Activated CD4-positive, alpha-beta T cell treated with anti-CD3 and anti-CD28 coated beads, Interleukin-2, amount 50 U/mL, for 1 hour (primary cell): ENCODE measurements at regions not wholly inside any gene's neighbourhood (a gene's known extent, or its start where the extent isn't known, plus 50 kb on each side); places are given as distances from the start of the nearest gene placed in this dataset.
"Not testable (repeated sequence)": the region's sequence is repeated elsewhere in the genome, so short reads cannot be mapped to it uniquely, and the experiment has no call there.

Source experiments
- DNase-seq: peaks from one replicate; pipeline ENCODE4 v3.0.0-alpha.2; 2020

DNA sequence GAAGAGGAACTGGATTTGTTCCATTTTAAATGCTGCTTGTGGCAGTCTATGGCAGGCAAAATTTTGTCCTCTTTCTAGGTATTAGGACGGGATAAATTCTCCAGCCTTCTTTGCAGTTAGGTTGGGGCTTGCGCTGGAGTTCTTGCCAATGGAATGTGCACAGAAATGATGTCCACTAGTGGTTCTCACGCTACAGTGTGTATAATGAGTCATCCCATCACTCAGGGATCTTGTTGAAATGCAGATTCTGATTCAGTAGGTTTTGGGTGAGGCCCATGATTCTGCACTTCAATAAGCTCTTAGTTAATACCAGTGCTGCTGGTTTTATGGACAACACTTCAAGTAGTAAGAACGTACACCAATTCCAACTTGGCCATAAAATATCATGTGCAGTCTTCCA, 317.6 kb upstream of the KLF4 start:
- no peak for DNase-seq

DNA sequence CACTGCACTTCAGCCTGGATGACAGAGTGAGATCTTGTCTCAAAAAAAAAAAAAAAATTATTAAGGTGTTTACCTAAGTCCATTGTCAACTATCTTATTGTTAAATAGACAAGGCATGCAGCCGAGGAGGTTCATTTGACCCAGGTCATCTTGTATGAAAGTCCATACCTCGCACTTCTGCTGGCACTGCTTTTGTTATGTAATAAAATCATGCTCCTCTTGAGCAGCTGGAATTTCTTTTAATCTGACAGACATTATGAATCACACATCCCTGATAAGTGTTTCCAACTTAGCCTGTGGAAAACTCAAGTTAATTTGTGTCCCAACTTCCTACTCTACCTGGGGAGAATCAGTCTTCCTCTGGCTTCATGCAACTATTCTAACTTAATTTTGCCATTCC, 315.6 kb upstream of the KLF4 start:
- no peak for DNase-seq

GRCh38 chr9:107794259-107794658, 304.7 kb upstream of the KLF4 start:
- DNase-seq = no peak

GRCh38 chr9:107793541-107793940, 304.0 kb upstream of the KLF4 start:
- DNase-seq = no peak

- no peak for DNase-seq
These were observed 303.0 kb upstream of the KLF4 start for GRCh38 chr9:107792596-107792995.

DNA sequence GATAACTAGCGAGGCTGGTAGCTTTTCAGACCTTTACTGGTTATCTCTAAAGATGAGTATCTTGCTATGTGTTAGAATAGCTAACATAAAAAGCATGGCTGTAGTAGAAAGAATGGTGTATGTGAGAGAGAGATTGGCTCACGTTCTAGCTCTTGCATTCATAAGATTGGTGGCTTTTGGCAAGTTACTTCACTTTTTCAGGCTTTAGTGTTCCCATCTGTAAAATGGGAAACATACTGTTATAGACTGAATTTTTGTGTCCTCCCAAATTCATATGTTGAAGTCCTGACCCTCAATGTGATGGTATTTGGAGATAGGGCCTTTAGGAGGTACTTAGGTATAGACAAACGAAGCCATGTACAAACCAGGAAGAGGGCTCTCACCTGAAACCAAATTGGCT, 302.4 kb upstream of the KLF4 start:
- DNase-seq = no peak

- DNase-seq = no peak
These were observed 299.6 kb upstream of the KLF4 start for GRCh38 chr9:107789001-107789700.

DNA sequence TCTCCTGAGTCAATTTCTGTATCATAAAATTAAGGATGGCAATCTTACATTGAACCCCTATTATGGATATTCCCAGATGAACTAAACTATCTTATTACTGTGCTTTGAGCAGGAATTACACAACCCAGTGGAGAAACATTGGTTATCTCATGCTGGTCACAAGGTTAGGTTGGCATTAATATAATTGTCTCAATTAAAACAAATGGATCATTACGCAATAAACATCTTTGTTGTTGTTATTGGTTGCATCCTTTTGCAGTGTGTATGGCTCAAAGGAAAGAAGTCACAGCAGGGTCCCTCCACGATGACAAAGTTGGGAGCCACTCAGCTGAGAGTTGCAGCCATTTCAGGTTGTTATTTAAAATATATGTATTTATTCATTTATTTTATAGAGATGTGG, 297.0 kb upstream of the KLF4 start:
- no peak for DNase-seq

DNA sequence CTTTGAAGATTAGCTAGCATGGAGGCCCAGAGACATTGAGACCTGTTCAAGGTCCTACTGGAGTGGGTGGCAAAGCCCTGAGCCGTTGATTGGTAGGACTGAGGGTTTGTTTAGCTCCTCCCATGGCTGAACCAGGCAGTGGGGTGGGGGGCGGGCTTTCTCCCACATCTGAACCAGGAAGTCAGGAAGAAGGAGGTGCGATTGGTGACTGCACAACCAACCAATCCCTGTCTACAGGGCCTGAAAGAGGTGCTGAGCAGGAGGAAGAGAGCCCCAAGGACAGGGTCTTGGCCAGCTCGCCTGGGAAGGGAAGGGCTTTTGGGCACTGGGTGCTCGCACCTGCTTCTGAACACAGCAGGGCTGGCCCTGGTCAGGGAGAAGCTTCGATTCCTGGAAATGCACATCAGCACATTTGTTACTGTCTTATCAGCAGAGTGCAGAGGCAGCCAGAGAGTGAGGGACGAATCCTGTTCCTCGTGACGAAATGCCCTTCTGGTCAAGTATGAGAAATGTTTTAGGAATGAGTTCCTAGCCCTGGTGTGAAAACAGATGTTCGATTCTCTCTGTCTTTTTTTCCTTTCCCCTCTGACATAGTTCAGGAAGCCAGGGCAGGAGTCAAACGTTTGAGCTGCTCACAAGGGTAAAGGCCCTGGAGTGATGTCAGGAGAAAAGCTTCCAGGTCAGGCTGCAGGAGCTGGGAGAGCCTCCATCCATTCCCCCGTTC, 294.8 kb upstream of the KLF4 start:
- DNase-seq = no peak

DNA sequence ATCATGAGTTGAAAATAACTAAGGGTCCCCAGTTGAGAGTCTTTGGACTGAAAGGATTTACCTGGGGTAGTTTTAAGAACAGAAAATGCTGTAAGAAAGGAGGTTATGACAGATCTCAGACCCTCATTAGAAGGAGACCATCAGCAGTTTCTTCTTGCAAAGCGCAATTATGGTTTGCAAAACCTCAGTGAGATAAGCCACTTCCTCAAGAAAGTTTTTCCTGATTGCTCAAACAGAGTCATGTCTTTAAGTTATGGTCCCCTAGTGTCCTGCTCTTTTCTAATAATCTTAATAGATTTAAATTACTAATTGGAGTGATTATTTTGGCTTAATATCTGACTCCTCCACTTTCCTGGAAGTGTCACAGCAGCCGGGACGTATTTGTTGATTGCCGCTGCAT, 293.2 kb upstream of the KLF4 start:
- DNase-seq = no peak

GRCh38 chr9:107782381-107782780, 292.8 kb upstream of the KLF4 start:
- DNase-seq = no peak

DNA sequence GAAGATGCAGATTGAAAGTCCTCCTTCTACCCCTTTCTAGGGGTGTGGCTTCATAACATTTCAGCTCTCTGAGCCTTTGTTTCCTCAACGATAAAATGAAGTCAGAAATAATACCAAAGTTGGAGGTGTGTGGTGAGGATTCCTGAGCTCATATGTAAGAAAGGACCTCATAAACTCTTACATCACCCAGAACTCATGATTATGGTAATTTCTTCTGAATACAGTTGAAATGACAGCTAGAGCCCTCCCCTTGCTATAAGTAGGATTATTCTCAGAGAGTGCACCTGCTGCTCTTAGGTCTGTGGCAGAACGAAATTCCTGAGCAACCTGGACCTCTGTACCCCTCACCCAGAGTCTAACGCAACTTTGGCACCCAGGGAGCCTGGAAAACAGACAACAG, 291.4 kb upstream of the KLF4 start:
- DNase-seq = no peak

- DNase-seq = no peak
These were observed 290.2 kb upstream of the KLF4 start for GRCh38 chr9:107779731-107780130.

- DNase-seq = no peak
These were observed 289.1 kb upstream of the KLF4 start for GRCh38 chr9:107778661-107779060.

- not testable (repeated sequence) for DNase-seq
These were observed 284.5 kb upstream of the KLF4 start for GRCh38 chr9:107774099-107774498.

- no peak for DNase-seq
These were observed 283.4 kb upstream of the KLF4 start for GRCh38 chr9:107772988-107773387.

DNA sequence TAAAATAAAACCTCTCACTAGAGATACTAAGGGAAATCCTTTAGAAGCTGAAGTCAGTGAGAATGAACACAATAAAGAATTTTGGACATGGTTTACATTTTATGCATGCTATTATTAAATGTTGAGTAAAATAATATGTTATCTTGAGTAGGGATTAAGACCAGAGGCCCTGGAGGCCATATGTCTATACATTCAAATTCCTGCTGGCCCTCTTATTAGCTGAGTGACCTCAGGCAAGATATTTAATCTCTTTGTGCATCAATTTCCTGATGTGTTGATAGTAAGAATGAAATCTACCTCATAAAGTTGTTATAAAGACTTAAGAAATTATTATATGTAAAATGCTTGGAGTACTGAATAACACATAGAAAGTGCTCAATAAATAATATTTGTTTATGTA, 281.1 kb upstream of the KLF4 start:
- no peak for DNase-seq

GRCh38 chr9:107768224-107768623, 278.7 kb upstream of the KLF4 start:
- no peak for DNase-seq

GRCh38 chr9:107767711-107768110, 278.1 kb upstream of the KLF4 start:
- no peak for DNase-seq

GRCh38 chr9:107763469-107763868, 273.9 kb upstream of the KLF4 start:
- DNase-seq = not testable (repeated sequence)

DNA sequence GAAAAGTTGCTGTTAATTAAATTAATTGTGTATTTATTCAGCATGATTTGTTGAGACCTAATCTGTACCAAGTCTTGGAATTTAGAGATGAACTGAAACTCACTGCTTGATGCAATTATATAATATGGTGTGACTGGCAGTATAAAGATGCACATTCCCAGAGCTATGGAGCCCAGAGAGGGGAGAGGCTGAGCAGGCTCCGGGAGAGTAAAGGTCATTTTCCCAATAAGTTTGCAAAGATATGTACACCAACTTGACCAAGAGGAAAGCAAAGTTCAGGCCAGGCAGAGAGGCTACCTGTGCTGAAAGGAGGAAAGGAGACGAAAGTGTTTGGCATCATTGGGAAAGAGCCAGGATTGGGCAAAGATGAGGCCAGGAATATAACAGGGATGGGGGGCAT, 271.7 kb upstream of the KLF4 start:
- DNase-seq = no peak

DNA sequence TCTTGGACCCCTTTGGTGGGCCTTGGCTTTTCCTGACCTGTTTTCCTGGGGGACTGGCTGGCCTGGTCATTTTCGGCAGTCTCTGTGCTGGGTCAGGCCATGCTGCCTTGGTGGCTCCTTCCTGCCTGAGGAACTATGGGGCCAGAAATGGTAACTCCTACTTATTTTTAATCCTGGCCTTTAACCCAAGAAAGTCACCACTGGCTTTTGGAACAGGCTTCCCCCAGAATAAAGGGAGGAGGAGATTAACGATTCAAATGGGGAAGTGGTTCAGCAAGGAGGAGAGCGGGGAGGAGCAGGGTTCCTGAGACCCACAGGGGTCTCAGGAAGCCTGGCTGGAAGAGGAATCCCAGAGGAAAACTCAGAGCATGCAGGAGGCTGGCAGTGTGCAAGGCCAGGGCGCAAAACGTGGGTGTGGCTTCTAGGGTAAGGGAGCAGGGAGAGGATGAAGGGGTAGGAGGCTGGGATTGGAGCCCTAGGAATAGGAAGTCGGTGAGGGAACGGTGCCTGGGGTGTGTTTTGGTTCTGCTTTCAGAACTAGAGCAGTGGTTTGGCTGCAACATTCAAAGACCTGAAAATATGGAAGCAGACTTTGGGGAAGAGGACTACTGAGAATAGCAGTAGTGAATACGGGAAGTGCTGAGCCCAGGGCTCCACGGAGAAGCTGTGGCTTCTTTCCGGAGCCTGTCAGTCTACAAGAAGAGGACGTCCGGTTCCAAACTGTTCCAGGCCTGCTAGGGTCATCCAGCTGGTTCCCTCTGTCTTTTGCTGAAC, 271.1 kb upstream of the KLF4 start:
- DNase-seq = no peak

GRCh38 chr9:107759823-107760166, 270.2 kb upstream of the KLF4 start:
- no peak for DNase-seq
